SK-N-SH (cell line): ENCODE measurements at regions not wholly inside any gene's neighbourhood (a gene's known extent, or its start where the extent isn't known, plus 50 kb on each side); places are given as distances from the start of the nearest gene placed in this dataset.

ENCODE experiments used
- CTCF ChIA-PET: fragments of 300-600, 350-600 bp; formaldehyde crosslinking; extraction: SDS; loops from one replicate; lab custom pipeline; 2021; lab: Yijun Ruan, JAX
- POLR2A ChIA-PET: fragments of 350-600 bp; sonication (Branson Sonifier 250); formaldehyde crosslinking; extraction: SDS; loops from one replicate; lab custom pipeline; 2020; ENCODE audit warnings: antibody characterized with exemption, inconsistent platforms; lab: Yijun Ruan, JAX
- DNase-seq: peaks from one replicate; pipeline ENCODE4 v3.0.0; 2012
- H2AFZ ChIP-seq: fragments of 200-600 bp; sonication (generic); 2 replicates; pipeline ENCODE4 v1.8.1; 2016; ENCODE audit warnings: antibody characterized with exemption, mild to moderate bottlenecking, low read depth
- H3F3A ChIP-seq: fragments of 200-600 bp; sonication (generic); replicated peaks from 2 replicates; pipeline ENCODE3; 2016; ENCODE audit warnings: antibody characterized with exemption, mild to moderate bottlenecking; ENCODE audit not compliant: insufficient read depth
- H3K27ac ChIP-seq, 2 experiments: fragments of 200-500 bp in 1 of 2; fragments of 200-600 bp in 1 of 2; sonication (Bioruptor generic) in 1 of 2; sonication (generic), shearing (Covaris generic) in 1 of 2; 2 replicates each; pipeline versions ENCODE4 v1.5.1 to v1.6.1; 2014 to 2016; ENCODE audit warnings: low read depth in 2 of 2, inconsistent platforms in 1 of 2, low read length in 1 of 2, mild to moderate bottlenecking in 1 of 2, mixed read lengths in 1 of 2
- H3K27me3 ChIP-seq: fragments of 200-600 bp; sonication (generic), shearing (Covaris generic); 2 replicates; pipeline ENCODE4 v1.6.1; 2016; ENCODE audit warnings: mixed run types; ENCODE audit not compliant: insufficient read depth
- H3K36me3 ChIP-seq, 2 experiments: fragments of 200-500 bp in 1 of 2; fragments of 200-600 bp in 1 of 2; sonication (Bioruptor generic) in 1 of 2; sonication (generic) in 1 of 2; replicated peaks in 1 of 2; 2 replicates each; pipeline versions ENCODE3 to v1.5.1; 2014 to 2016; ENCODE audit warnings: low read length in 1 of 2, mild to moderate bottlenecking in 1 of 2; ENCODE audit not compliant: insufficient read depth in 2 of 2, control insufficient read depth in 1 of 2
- H3K4me1 ChIP-seq, 2 experiments: fragments of 200-500 bp in 1 of 2; fragments of 200-600 bp in 1 of 2; sonication (Bioruptor generic) in 1 of 2; sonication (generic), shearing (Covaris generic) in 1 of 2; 2 replicates each; pipeline versions ENCODE4 v1.5.1 to v1.6.1; 2014 to 2016; ENCODE audit warnings: low read depth in 1 of 2, low read length in 1 of 2, mixed run types in 1 of 2; ENCODE audit not compliant: insufficient read depth in 2 of 2, control insufficient read depth in 1 of 2
- H3K4me2 ChIP-seq: fragments of 200-600 bp; sonication (generic), shearing (Covaris generic); 2 replicates; pipeline ENCODE4 v1.6.1; 2017; ENCODE audit warnings: mixed run types
- H3K4me3 ChIP-seq, 2 experiments: fragments of 200-500 bp in 1 of 2; fragments of 200-600 bp in 1 of 2; sonication (Bioruptor generic) in 1 of 2; sonication (generic), shearing (Covaris generic) in 1 of 2; 2 replicates each; pipeline versions ENCODE4 v1.5.1 to v1.8.1; 2014 to 2016; ENCODE audit warnings: low read depth in 2 of 2, inconsistent platforms in 1 of 2, low read length in 1 of 2, mild to moderate bottlenecking in 1 of 2, mixed read lengths in 1 of 2, moderate library complexity in 1 of 2
- H3K79me2 ChIP-seq: fragments of 200-600 bp; sonication (generic); 2 replicates; pipeline ENCODE4 v1.8.1; 2017; ENCODE audit warnings: mild to moderate bottlenecking; ENCODE audit not compliant: insufficient read depth
- H3K9ac ChIP-seq: fragments of 200-600 bp; sonication (generic); 2 replicates; pipeline ENCODE4 v1.6.1; 2017; ENCODE audit warnings: mixed run types
- H3K9me2 ChIP-seq: fragments of 200-600 bp; sonication (generic); 2 replicates; pipeline ENCODE4 v1.6.1; 2017; ENCODE audit warnings: mixed run types
- H3K9me3 ChIP-seq: fragments of 200-600 bp; sonication (generic); 2 replicates; pipeline ENCODE4 v1.6.1; 2017; ENCODE audit warnings: mixed run types, mild to moderate bottlenecking, moderate library complexity
- H4K20me1 ChIP-seq: fragments of 200-600 bp; sonication (generic); 2 replicates; pipeline ENCODE4 v1.6.1; 2017; ENCODE audit warnings: mild to moderate bottlenecking, mixed run types; ENCODE audit not compliant: insufficient read depth
- CHD2 ChIP-seq: fragments of 150-350 bp; IDR thresholded peaks from 2 replicates; pipeline ENCODE4 v1.6.1; 2018; ENCODE audit warnings: low read length; ENCODE audit not compliant: partially characterized antibody
- ELF1 ChIP-seq: IDR thresholded peaks from 2 replicates; pipeline ENCODE4 v1.4.0; 2012
- EP300 ChIP-seq, 2 experiments: IDR thresholded peaks; 2 replicates each; pipeline versions ENCODE4 v1.4.0 to v1.6.1; 2012; ENCODE audit warnings: borderline replicate concordance in 1 of 2, low read depth in 1 of 2, low read length in 1 of 2
- FOSL2 ChIP-seq: IDR thresholded peaks from 2 replicates; pipeline ENCODE4 v1.4.0; 2012; ENCODE audit warnings: low read depth, mild to moderate bottlenecking, moderate library complexity, borderline replicate concordance
- FOXJ3 ChIP-seq: sonication (generic); formaldehyde crosslinking; IDR thresholded peaks from 2 replicates; pipeline ENCODE4 v1.5.1; 2020; ENCODE audit warnings: mild to moderate bottlenecking, missing genetic modification reagents
- GATA2 ChIP-seq: sonication (generic); formaldehyde crosslinking; IDR thresholded peaks from 2 replicates; pipeline ENCODE4 v1.5.0; 2020; ENCODE audit warnings: mild to moderate bottlenecking, missing genetic modification reagents
- MEF2A ChIP-seq: IDR thresholded peaks from 2 replicates; pipeline ENCODE4 v1.4.0; 2012; ENCODE audit warnings: low read depth, borderline replicate concordance
- NFIC ChIP-seq: IDR thresholded peaks from 2 replicates; pipeline ENCODE4 v1.4.0; 2012; ENCODE audit warnings: borderline replicate concordance
- NRF1 ChIP-seq: IDR thresholded peaks from 2 replicates; pipeline ENCODE4 v1.6.1; 2012; ENCODE audit warnings: low read depth, mild to moderate bottlenecking, low read length
- POLR2AphosphoS5 ChIP-seq: IDR thresholded peaks from 2 replicates; pipeline ENCODE4 v1.6.1; 2012; ENCODE audit warnings: low read depth, low read length
- RAD21 ChIP-seq: IDR thresholded peaks from 2 replicates; pipeline ENCODE4 v1.6.1; 2012; ENCODE audit warnings: mild to moderate bottlenecking, low read length
- RFX5 ChIP-seq: IDR thresholded peaks from 2 replicates; pipeline ENCODE4 v1.6.1; 2012; ENCODE audit warnings: mild to moderate bottlenecking, improper control_type of control experiment, low read length
- SIN3A ChIP-seq: IDR thresholded peaks from 2 replicates; pipeline ENCODE4 v1.6.1; 2012; ENCODE audit warnings: low read depth, mild to moderate bottlenecking, low read length, moderate library complexity, borderline replicate concordance
- SMC3 ChIP-seq: IDR thresholded peaks from 2 replicates; pipeline ENCODE4 v1.6.1; 2012; ENCODE audit warnings: low read depth, low read length, improper control_type of control experiment
- TAF1 ChIP-seq: IDR thresholded peaks from 2 replicates; pipeline ENCODE4 v1.6.1; 2012; ENCODE audit warnings: low read depth, mild to moderate bottlenecking, low read length, moderate library complexity, borderline replicate concordance
- TEAD4 ChIP-seq: IDR thresholded peaks from 2 replicates; pipeline ENCODE4 v1.4.0; 2012; ENCODE audit warnings: mild to moderate bottlenecking, borderline replicate concordance; ENCODE audit not compliant: insufficient read depth
- YY1 ChIP-seq: IDR thresholded peaks from 2 replicates; pipeline ENCODE4 v1.4.0; 2012; ENCODE audit warnings: low read depth, mild to moderate bottlenecking
- WGBS: methylation state at CpG from one replicate; pipeline ENCODE4 v1.1.6; 2017; ENCODE audit warnings: low lambda C conversion rate; 5-methylcytosine and 5-hydroxymethylcytosine counted together
- TF ChIP-seq, protein P1 (sequence below): IDR thresholded peaks from 2 replicates; pipeline ENCODE4; 2012
- TF ChIP-seq, protein P2 (sequence below): fragments of 150-350 bp; IDR thresholded peaks from 2 replicates; pipeline ENCODE4 v1.6.1; 2017; ENCODE audit warnings: antibody characterized with exemption, low read length, low read depth, borderline replicate concordance
- TF ChIP-seq, protein P3 (sequence below): IDR thresholded peaks from 2 replicates; pipeline ENCODE4 v1.4.0; 2012; ENCODE audit warnings: low read depth, borderline replicate concordance

DNA sequence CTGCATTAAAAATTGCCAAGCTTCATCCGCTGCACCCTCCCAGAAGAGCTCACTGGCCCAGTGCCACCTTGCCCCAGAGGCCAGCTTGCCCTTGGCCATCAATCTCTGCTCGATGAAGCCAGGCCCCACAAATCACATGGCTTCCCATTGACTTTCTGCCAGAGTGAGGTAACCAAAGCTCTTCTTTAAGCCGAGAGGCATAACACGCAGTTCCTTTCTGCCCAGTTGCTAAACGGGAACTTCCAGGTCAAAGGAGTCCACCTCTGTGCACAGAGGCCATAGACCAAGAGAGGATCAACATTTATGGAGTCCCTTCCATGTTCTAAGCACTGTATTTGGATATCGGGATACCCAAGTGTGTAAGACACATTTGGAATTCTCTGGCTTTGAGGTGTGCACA, 208.8 kb downstream of the KIF4B start:
- WGBS, result 12% methylated on average over 6 of the region's 6 CpGs
- H4K20me1 ChIP-seq, result no peaks in the 10 kb centered on the region
- H3K36me3 ChIP-seq, result no peaks in the 10 kb centered on the region
- no peaks in the 10 kb centered on the region for H3K79me2 ChIP-seq
- DNase-seq, result no peak
- H3K27me3 ChIP-seq, result no peaks in the 10 kb centered on the region
- no peak overlapping the region for H3K9ac ChIP-seq
- H3K4me2 ChIP-seq, result no peak overlapping the region
- no peak overlapping the region for H3K4me3 ChIP-seq
- H3K9me3 ChIP-seq, result no peaks in the 10 kb centered on the region
- H3K9me2 ChIP-seq, result no peaks in the 10 kb centered on the region
- H3F3A ChIP-seq, result no peaks in the 10 kb centered on the region
- H3K4me1 ChIP-seq, result no peaks in the 10 kb centered on the region
- TF ChIP-seq GATA2 (no peak), POLR2AphosphoS5 (no peak), YY1 (no peak), CHD2 (no peak), SIN3A (no peak), FOSL2 (no peak), RFX5 (no peak), TEAD4 (no peak), ELF1 (no peak)
- TF ChIP-seq, protein P1, sequence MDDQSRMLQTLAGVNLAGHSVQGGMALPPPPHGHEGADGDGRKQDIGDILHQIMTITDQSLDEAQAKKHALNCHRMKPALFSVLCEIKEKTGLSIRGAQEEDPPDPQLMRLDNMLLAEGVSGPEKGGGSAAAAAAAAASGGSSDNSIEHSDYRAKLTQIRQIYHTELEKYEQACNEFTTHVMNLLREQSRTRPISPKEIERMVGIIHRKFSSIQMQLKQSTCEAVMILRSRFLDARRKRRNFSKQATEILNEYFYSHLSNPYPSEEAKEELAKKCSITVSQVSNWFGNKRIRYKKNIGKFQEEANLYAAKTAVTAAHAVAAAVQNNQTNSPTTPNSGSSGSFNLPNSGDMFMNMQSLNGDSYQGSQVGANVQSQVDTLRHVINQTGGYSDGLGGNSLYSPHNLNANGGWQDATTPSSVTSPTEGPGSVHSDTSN, result no peak
- TF ChIP-seq, protein P2, sequence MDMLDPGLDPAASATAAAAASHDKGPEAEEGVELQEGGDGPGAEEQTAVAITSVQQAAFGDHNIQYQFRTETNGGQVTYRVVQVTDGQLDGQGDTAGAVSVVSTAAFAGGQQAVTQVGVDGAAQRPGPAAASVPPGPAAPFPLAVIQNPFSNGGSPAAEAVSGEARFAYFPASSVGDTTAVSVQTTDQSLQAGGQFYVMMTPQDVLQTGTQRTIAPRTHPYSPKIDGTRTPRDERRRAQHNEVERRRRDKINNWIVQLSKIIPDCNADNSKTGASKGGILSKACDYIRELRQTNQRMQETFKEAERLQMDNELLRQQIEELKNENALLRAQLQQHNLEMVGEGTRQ, result no peak
- ChIA-PET POLR2A (no interaction called here), CTCF (interaction anchor here (0.6 to 1.1 kb wide), 2 partner anchors 76 to 83 kb away, joined by 3 to 4 read pairs; no protein-coding TSS in a partner anchor)
- no peak overlapping the region for H2AFZ ChIP-seq
- H3K27ac ChIP-seq, result no peak overlapping the region

DNA sequence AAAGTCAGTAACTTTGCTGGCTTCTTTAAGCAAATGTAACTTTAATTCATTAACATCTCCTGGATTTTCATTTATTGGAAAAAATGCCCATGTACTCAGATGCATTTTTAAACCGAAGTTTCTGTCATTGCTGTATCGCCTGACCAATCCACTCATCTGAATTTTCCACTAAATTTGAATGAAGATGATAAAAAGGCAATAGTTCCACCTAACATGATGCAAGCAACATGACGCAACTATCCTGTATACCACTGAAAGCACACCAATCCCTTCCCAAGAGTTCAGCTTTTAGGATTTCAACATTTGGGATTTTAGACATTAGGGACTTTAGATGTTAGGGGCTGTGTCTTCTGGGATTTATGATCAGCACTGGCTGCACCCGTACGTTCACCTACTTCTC, 215.6 kb downstream of the KIF4B start:
- H3K4me2 ChIP-seq, result no peak overlapping the region
- H2AFZ ChIP-seq, result no peak overlapping the region
- no peaks in the 10 kb centered on the region for H3K4me1 ChIP-seq
- DNase-seq, result no peak
- no peak overlapping the region for H3K4me3 ChIP-seq
- H3F3A ChIP-seq, result no peaks in the 10 kb centered on the region
- no peak overlapping the region for H3K9ac ChIP-seq
- TF ChIP-seq, protein P3, sequence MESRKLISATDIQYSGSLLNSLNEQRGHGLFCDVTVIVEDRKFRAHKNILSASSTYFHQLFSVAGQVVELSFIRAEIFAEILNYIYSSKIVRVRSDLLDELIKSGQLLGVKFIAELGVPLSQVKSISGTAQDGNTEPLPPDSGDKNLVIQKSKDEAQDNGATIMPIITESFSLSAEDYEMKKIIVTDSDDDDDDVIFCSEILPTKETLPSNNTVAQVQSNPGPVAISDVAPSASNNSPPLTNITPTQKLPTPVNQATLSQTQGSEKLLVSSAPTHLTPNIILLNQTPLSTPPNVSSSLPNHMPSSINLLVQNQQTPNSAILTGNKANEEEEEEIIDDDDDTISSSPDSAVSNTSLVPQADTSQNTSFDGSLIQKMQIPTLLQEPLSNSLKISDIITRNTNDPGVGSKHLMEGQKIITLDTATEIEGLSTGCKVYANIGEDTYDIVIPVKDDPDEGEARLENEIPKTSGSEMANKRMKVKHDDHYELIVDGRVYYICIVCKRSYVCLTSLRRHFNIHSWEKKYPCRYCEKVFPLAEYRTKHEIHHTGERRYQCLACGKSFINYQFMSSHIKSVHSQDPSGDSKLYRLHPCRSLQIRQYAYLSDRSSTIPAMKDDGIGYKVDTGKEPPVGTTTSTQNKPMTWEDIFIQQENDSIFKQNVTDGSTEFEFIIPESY, result no peak
- TF ChIP-seq SMC3 (no peak), POLR2AphosphoS5 (no peak), NRF1 (no peak), NFIC (no peak), TAF1 (no peak), FOXJ3 (no peak), MEF2A (no peak), SIN3A (no peak), ELF1 (no peak), YY1 (no peak), FOSL2 (no peak), TEAD4 (no peak), EP300 (IDR thresholded peaks at IDR 0.05; ENCODE audit: borderline replicate concordance in 1 of 2, low read depth in 1 of 2, low read length in 1 of 2) (no peak), RAD21 (no peak)
- H4K20me1 ChIP-seq, result no peaks in the 10 kb centered on the region
- H3K79me2 ChIP-seq, result no peaks in the 10 kb centered on the region
- no peaks in the 10 kb centered on the region for H3K36me3 ChIP-seq
- H3K9me3 ChIP-seq, result no peaks in the 10 kb centered on the region
- ChIA-PET POLR2A (no interaction called here), CTCF (no interaction called here)
- H3K27ac ChIP-seq, result no peak overlapping the region
- no peaks in the 10 kb centered on the region for H3K9me2 ChIP-seq
- no peaks in the 10 kb centered on the region for H3K27me3 ChIP-seq
- WGBS, result 29% methylated on average over 5 of the region's 5 CpGs
